WTC11 (cell line): ENCODE measurements at regions not wholly inside any gene's neighbourhood (a gene's known extent, or its start where the extent isn't known, plus 50 kb on each side); places are given as distances from the start of the nearest gene placed in this dataset.

Source experiments
- ATAC-seq: fragments of 200-7000 bp; cut with Tn5 transposase; 2 replicates; pipeline ENCODE4 v1.10.0; 2021; ENCODE audit warnings: mild to moderate bottlenecking, moderate library complexity
- CTCF ChIA-PET: fragments of 300-600 bp; sonication (Branson Sonifier 250); formaldehyde crosslinking; loops from one replicate; lab custom pipeline; 2021; ENCODE audit warnings: antibody characterized with exemption; lab: Charles Lee
- POLR2A ChIA-PET: fragments of 350-600 bp; sonication (Branson Sonifier 250); formaldehyde crosslinking; loops from one replicate; lab custom pipeline; 2021; ENCODE audit warnings: antibody characterized with exemption; lab: Charles Lee
- DNase-seq: peaks from one replicate; pipeline ENCODE4 v3.0.0; 2021; ENCODE audit warnings: low spot score
- H3K27ac Mint-ChIP-seq: 2 replicates; pipeline ENCODE4 v1.8.0; 2021; ENCODE audit warnings: mixed read lengths
- H3K27me3 Mint-ChIP-seq: 2 replicates; pipeline ENCODE4 v1.8.0; 2021; ENCODE audit warnings: low read depth, mild to moderate bottlenecking, moderate library complexity, mixed read lengths
- H3K36me3 Mint-ChIP-seq: 2 replicates; pipeline ENCODE4 v1.8.0; 2021; ENCODE audit warnings: mixed read lengths
- H3K4me1 Mint-ChIP-seq: 2 replicates; pipeline ENCODE4 v1.8.0; 2022; ENCODE audit warnings: mixed read lengths
- H3K4me3 Mint-ChIP-seq: 2 replicates; pipeline ENCODE4 v1.8.0; 2021; ENCODE audit warnings: mild to moderate bottlenecking, moderate library complexity, mixed read lengths
- H3K9me3 Mint-ChIP-seq: 2 replicates; pipeline ENCODE4 v1.8.0; 2021; ENCODE audit warnings: mixed read lengths
- E2F4 ChIP-seq: sonication (generic); formaldehyde crosslinking; IDR thresholded peaks from 2 replicates; pipeline ENCODE4 v1.8.1; 2022; ENCODE audit warnings: low read depth, mild to moderate bottlenecking, moderate library complexity, missing genetic modification reagents, borderline replicate concordance
- ELF4 ChIP-seq: sonication (generic); formaldehyde crosslinking; IDR thresholded peaks from 2 replicates; pipeline ENCODE4 v1.8.1; 2022; ENCODE audit warnings: low read depth, mild to moderate bottlenecking, moderate library complexity, missing genetic modification reagents
- EMX1 ChIP-seq: fragments of 250-450 bp; sonication (Bioruptor Pico); IDR thresholded peaks from 2 replicates; pipeline ENCODE4 v1.8.0; 2021; ENCODE audit warnings: mild to moderate bottlenecking
- ERG ChIP-seq: fragments of 250-450 bp; sonication (Bioruptor Pico); IDR thresholded peaks from 2 replicates; pipeline ENCODE4 v1.8.0; 2021; ENCODE audit warnings: mild to moderate bottlenecking
- ESRRA ChIP-seq: sonication (generic); formaldehyde crosslinking; IDR thresholded peaks from 2 replicates; pipeline ENCODE4 v1.8.1; 2022; ENCODE audit warnings: mild to moderate bottlenecking, missing genetic modification reagents, borderline replicate concordance
- ETV6 ChIP-seq: sonication (generic); formaldehyde crosslinking; IDR thresholded peaks from 2 replicates; pipeline ENCODE4 v1.8.1; 2022; ENCODE audit warnings: mild to moderate bottlenecking, missing genetic modification reagents
- FOXP4 ChIP-seq: sonication (generic); formaldehyde crosslinking; IDR thresholded peaks from 2 replicates; pipeline ENCODE4 v1.8.0; 2022; ENCODE audit warnings: mild to moderate bottlenecking, missing genetic modification reagents
- GTF2I ChIP-seq: fragments of 250-450 bp; sonication (Bioruptor Pico); conservative IDR thresholded peaks from 2 replicates; pipeline ENCODE4 v1.4.0; 2021; ENCODE audit warnings: mild to moderate bottlenecking
- IRF2 ChIP-seq: sonication (generic); formaldehyde crosslinking; IDR thresholded peaks from 2 replicates; pipeline ENCODE4 v1.8.0; 2022; ENCODE audit warnings: low read depth, missing genetic modification reagents, borderline replicate concordance
- KAT7 ChIP-seq: sonication (generic); formaldehyde crosslinking; IDR thresholded peaks from 2 replicates; pipeline ENCODE4 v1.8.1; 2023; ENCODE audit warnings: missing genetic modification reagents, mild to moderate bottlenecking, borderline replicate concordance
- MAX ChIP-seq: sonication (generic); formaldehyde crosslinking; IDR thresholded peaks from 2 replicates; pipeline ENCODE4 v1.8.0; 2022; ENCODE audit warnings: mild to moderate bottlenecking, missing genetic modification reagents
- MYBL2 ChIP-seq: sonication (generic); formaldehyde crosslinking; IDR thresholded peaks from 2 replicates; pipeline ENCODE4 v1.8.1; 2023; ENCODE audit warnings: mild to moderate bottlenecking, moderate library complexity, missing genetic modification reagents
- NFE2L1 ChIP-seq: sonication (generic); formaldehyde crosslinking; IDR thresholded peaks from 2 replicates; pipeline ENCODE4 v1.8.1; 2023; ENCODE audit warnings: missing genetic modification reagents
- NR3C1 ChIP-seq: sonication (generic); formaldehyde crosslinking; conservative IDR thresholded peaks from 2 replicates; pipeline ENCODE4 v1.8.1; 2023; ENCODE audit warnings: low read depth, mild to moderate bottlenecking, missing genetic modification reagents
- OVOL2 ChIP-seq: fragments of 250-450 bp; sonication (Bioruptor Pico); IDR thresholded peaks from 2 replicates; pipeline ENCODE4 v1.9.0; 2021; ENCODE audit warnings: mild to moderate bottlenecking, borderline replicate concordance
- PRDM15 ChIP-seq: sonication (generic); formaldehyde crosslinking; IDR thresholded peaks from 2 replicates; pipeline ENCODE4 v1.8.0; 2022; ENCODE audit warnings: missing genetic modification reagents
- RELA ChIP-seq: sonication (generic); formaldehyde crosslinking; IDR thresholded peaks from 2 replicates; pipeline ENCODE4 v1.8.1; 2022; ENCODE audit warnings: missing genetic modification reagents, mild to moderate bottlenecking, borderline replicate concordance
- STAT6 ChIP-seq: sonication (generic); formaldehyde crosslinking; conservative IDR thresholded peaks from 2 replicates; pipeline ENCODE4 v1.8.1; 2023; ENCODE audit warnings: mild to moderate bottlenecking, low read depth, missing genetic modification reagents, moderate library complexity
- TEAD4 ChIP-seq: sonication (generic); formaldehyde crosslinking; IDR thresholded peaks from 2 replicates; pipeline ENCODE4 v1.8.0; 2022; ENCODE audit warnings: mild to moderate bottlenecking, missing genetic modification reagents
- USF2 ChIP-seq: sonication (generic); formaldehyde crosslinking; IDR thresholded peaks from 2 replicates; pipeline ENCODE4 v1.8.1; 2023; ENCODE audit warnings: mild to moderate bottlenecking, missing genetic modification reagents, moderate library complexity
- ZNF219 ChIP-seq: sonication (generic); formaldehyde crosslinking; IDR thresholded peaks from 2 replicates; pipeline ENCODE4 v1.8.0; 2023; ENCODE audit warnings: missing genetic modification reagents, mild to moderate bottlenecking, borderline replicate concordance
- ZNF317 ChIP-seq: sonication (generic); formaldehyde crosslinking; IDR thresholded peaks from 2 replicates; pipeline ENCODE4 v1.8.1; 2023; ENCODE audit warnings: low read depth, mild to moderate bottlenecking, moderate library complexity, missing genetic modification reagents, borderline replicate concordance
- ZNF423 ChIP-seq: fragments of 250-450 bp; sonication (Bioruptor Pico); IDR thresholded peaks from 2 replicates; pipeline ENCODE4 v2.1.2; 2022; ENCODE audit warnings: mild to moderate bottlenecking, moderate library complexity

GRCh38 chr12:86681060-86681459 lies 424.9 kb upstream of the MGAT4C start (continued):
- TF ChIP-seq E2F4 (CRISPR knock-in tag), result no peak
- no peak for TF ChIP-seq ESRRA
- no peak for TF ChIP-seq NFE2L1 (CRISPR knock-in tag)
- no peak for TF ChIP-seq RELA (CRISPR knock-in tag)
- no peak for TF ChIP-seq MYBL2 (CRISPR knock-in tag)
- TF ChIP-seq ZNF423 (CRISPR knock-in tag), result no peak
- TF ChIP-seq FOXP4 (CRISPR knock-in tag), result no peak
- no peak for TF ChIP-seq ZNF219 (CRISPR knock-in tag)
- TF ChIP-seq ZNF317 (CRISPR knock-in tag), result no peak
- no peak for TF ChIP-seq ERG

GRCh38 chr12:86675197-86675596 lies 419.0 kb upstream of the MGAT4C start:
- H3K4me1 Mint-ChIP-seq, result peaks cover 3% of the 10 kb centered on the region; the same call in 1 of the 2 replicates
- no peak overlapping the region for H3K27ac Mint-ChIP-seq
- ChIA-PET CTCF (no interaction called here), POLR2A (no interaction called here)
- H3K4me3 Mint-ChIP-seq, result no peak overlapping the region
- no peaks in the 10 kb centered on the region for H3K27me3 Mint-ChIP-seq
- H3K9me3 Mint-ChIP-seq, result 0 out of 2 replicates have a peak, but pooled peaks cover 3% of the 10 kb centered on the region
- H3K36me3 Mint-ChIP-seq, result no peaks in the 10 kb centered on the region
- ATAC-seq (no peak), DNase-seq (no peak)
- TF ChIP-seq EMX1 (CRISPR knock-in tag), result no peak
- no peak for TF ChIP-seq NR3C1 (CRISPR knock-in tag)
- no peak for TF ChIP-seq KAT7 (CRISPR knock-in tag)
- no peak for TF ChIP-seq ETV6
- TF ChIP-seq ELF4, result no peak
- no peak for TF ChIP-seq STAT6
- TF ChIP-seq ZNF317 (CRISPR knock-in tag), result no peak
- TF ChIP-seq TEAD4 (CRISPR knock-in tag), result no peak
- TF ChIP-seq PRDM15 (CRISPR knock-in tag), result no peak
- no peak for TF ChIP-seq IRF2 (CRISPR knock-in tag)
- TF ChIP-seq OVOL2 (CRISPR knock-in tag), result no peak
- no peak for TF ChIP-seq GTF2I (CRISPR knock-in tag)
- no peak for TF ChIP-seq ZNF423 (CRISPR knock-in tag)
- no peak for TF ChIP-seq MAX (CRISPR knock-in tag)
- no peak for TF ChIP-seq USF2 (CRISPR knock-in tag)
- TF ChIP-seq ESRRA, result no peak
